ENCODE measurements at regions not wholly inside any gene's neighbourhood (a gene's known extent, or its start where the extent isn't known, plus 50 kb on each side); places are given as distances from the start of the nearest gene placed in this dataset.

DNA sequence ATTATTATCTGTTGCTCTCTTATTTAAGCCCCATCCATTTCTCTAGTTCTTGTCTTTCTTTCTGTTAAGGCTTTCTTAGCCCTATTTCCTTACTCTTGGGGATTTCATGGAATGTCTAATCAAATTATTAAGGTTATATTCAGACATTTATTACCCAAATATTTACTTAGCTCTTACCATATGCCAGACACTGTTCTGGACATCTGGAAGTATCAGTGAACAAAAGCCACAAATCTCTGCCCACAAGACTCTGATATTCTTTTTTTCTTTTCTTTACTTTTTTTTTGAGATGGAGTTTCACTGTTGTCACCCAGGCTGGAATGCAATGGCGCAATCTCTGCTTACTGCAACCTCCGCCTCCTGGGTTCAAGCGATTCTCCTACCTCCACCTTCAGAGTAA is 74.3 kb upstream of the NBL1 start:
- TF ChIP-seq CTCF (IDR thresholded peaks at IDR 0.05; ENCODE audit: insufficient read depth, low read length, poor library complexity, severe bottlenecking), result no peak
- no peak for DNase-seq (ENCODE audit: extremely low read depth, insufficient read length)
- no peak overlapping the region for H3K4me3 ChIP-seq (replicated peaks; ENCODE audit: low read depth, low read length)
- H3K36me3 ChIP-seq (ENCODE audit: control insufficient read depth, insufficient read depth, low read length), result no peaks in the 10 kb centered on the region
- no peaks in the 10 kb centered on the region for H3K27me3 ChIP-seq (replicated peaks; ENCODE audit: control insufficient read depth, insufficient read depth, low read length)

GRCh38 chr1:19567041-19567440 is 77.1 kb upstream of the NBL1 start:
- Histone ChIP-seq H3K36me3 (ENCODE audit: control insufficient read depth, insufficient read depth, low read length) (no peaks in the 10 kb centered on the region), H3K4me3 (replicated peaks; ENCODE audit: low read depth, low read length) (no peak overlapping the region), H3K27me3 (replicated peaks; ENCODE audit: control insufficient read depth, insufficient read depth, low read length) (no peaks in the 10 kb centered on the region)
- no peak for DNase-seq (ENCODE audit: extremely low read depth, insufficient read length)
- no peak for TF ChIP-seq CTCF (IDR thresholded peaks at IDR 0.05; ENCODE audit: insufficient read depth, low read length, poor library complexity, severe bottlenecking)

DNA sequence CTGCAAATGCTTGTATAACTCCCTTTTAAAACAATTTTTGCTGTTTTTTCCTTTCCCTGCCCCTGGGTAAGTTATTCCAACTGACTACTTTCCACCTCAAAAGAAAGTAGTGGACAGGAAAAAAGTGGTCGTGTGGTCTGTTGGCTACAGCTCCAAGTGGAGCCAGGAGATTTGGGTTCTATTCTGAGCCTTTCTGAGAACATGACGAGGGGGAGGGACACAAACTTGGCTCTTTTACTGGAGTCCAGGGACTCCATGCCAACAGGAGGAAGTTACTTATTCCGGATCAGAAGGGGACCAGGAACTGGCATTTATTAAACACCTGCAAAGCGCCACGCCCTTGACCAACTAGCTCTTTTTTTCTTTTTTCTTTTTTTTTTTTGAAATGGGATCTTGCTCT is 79.0 kb upstream of the CAPZB start:
- no peak overlapping the region for H3K4me3 ChIP-seq (replicated peaks; ENCODE audit: low read depth, low read length)
- H3K27me3 ChIP-seq (replicated peaks; ENCODE audit: control insufficient read depth, insufficient read depth, low read length), result no peaks in the 10 kb centered on the region
- no peak for DNase-seq (ENCODE audit: extremely low read depth, insufficient read length)
- no peak for TF ChIP-seq CTCF (IDR thresholded peaks at IDR 0.05; ENCODE audit: insufficient read depth, low read length, poor library complexity, severe bottlenecking)
- H3K36me3 ChIP-seq (ENCODE audit: control insufficient read depth, insufficient read depth, low read length), result no peaks in the 10 kb centered on the region

DNA sequence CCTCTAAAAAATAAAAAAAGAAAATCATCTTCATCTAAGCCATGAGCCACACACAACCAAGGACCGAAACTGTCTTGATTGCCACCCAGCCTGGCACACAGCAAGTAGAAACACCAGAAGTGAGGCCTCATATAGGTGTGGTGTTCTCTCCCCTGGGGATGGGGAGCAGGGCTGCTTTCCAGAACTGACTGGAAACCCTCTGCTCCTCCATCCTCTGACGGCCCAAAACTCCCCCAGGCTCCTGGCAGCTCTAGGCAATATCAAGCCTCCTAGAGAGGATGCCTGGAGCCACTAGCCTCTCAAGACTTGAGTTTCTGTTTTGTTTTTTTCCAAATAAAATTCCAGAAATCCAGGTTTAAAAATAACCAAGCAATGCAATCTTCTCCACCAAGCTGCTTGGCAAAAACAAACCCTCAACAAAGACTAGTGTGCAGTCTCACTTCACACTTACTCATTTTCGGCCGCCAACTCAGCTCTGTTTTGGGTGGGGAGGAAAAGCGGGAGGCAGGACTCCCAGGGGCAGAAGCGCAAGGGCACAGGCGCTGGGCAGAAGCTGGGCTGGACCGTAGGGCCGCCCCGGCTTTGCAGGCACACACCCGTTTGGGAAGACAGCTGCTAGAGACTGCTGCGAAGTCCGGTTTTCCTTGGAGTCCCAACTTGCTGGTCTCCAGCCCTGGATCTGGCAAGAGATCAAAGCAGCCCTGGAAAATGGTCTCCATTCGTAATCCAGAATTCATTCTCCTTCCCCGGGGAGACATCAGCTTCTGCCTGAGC is 78.2 kb upstream of the CAPZB start:
- H3K27me3 ChIP-seq (replicated peaks; ENCODE audit: control insufficient read depth, insufficient read depth, low read length), result no peaks in the 10 kb centered on the region
- TF ChIP-seq CTCF (IDR thresholded peaks at IDR 0.05; ENCODE audit: insufficient read depth, low read length, poor library complexity, severe bottlenecking), result no peak
- no peak overlapping the region for H3K4me3 ChIP-seq (replicated peaks; ENCODE audit: low read depth, low read length)
- no peaks in the 10 kb centered on the region for H3K36me3 ChIP-seq (ENCODE audit: control insufficient read depth, insufficient read depth, low read length)
- DNase-seq (ENCODE audit: extremely low read depth, insufficient read length), result no peak

GRCh38 chr1:19562847-19563246 is 77.5 kb upstream of the CAPZB start:
- Histone ChIP-seq H3K4me3 (replicated peaks; ENCODE audit: low read depth, low read length) (no peak overlapping the region), H3K27me3 (replicated peaks; ENCODE audit: control insufficient read depth, insufficient read depth, low read length) (no peaks in the 10 kb centered on the region), H3K36me3 (ENCODE audit: control insufficient read depth, insufficient read depth, low read length) (no peaks in the 10 kb centered on the region)
- no peak for DNase-seq (ENCODE audit: extremely low read depth, insufficient read length)
- TF ChIP-seq CTCF (IDR thresholded peaks at IDR 0.05; ENCODE audit: insufficient read depth, low read length, poor library complexity, severe bottlenecking), result no peak

DNA sequence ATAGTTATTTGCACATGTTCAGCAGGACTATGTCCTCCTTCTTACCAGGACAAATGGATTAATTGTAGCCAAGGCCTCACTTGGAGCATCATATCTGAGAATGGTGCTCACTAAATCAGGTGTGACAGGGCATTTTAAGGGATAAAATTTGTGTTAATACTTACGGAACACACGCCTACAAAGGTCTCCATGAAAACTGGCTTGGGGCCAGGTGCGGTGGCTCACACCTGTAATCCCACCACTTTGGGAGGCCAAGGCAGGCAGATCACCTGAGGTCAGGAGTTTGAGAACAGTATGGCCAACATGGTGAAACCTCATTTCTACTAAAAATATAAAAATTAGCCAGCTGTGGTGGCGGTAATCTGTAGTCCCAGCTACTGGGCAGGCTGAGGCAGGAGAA is 75.1 kb upstream of the CAPZB start:
- Histone ChIP-seq H3K36me3 (ENCODE audit: control insufficient read depth, insufficient read depth, low read length) (no peaks in the 10 kb centered on the region), H3K4me3 (replicated peaks; ENCODE audit: low read depth, low read length) (no peak overlapping the region), H3K27me3 (replicated peaks; ENCODE audit: control insufficient read depth, insufficient read depth, low read length) (no peaks in the 10 kb centered on the region)
- DNase-seq (ENCODE audit: extremely low read depth, insufficient read length), result no peak
- no peak for TF ChIP-seq CTCF (IDR thresholded peaks at IDR 0.05; ENCODE audit: insufficient read depth, low read length, poor library complexity, severe bottlenecking)

Measured in GM06990 (cell line).